DOHH2 (cell line): ENCODE measurements at regions not wholly inside any gene's neighbourhood (a gene's known extent, or its start where the extent isn't known, plus 50 kb on each side); places are given as distances from the start of the nearest gene placed in this dataset.

ENCODE experiments used
- H3F3A ChIP-seq: fragments of 200-600 bp; sonication (generic), shearing (Covaris generic); 2 replicates; pipeline ENCODE4 v1.6.0; 2016; ENCODE audit warnings: antibody characterized with exemption, mild to moderate bottlenecking; ENCODE audit not compliant: control insufficient read depth, insufficient read depth
- H3K27ac ChIP-seq: fragments of 200-600 bp; sonication (generic); 2 replicates; pipeline ENCODE4 v1.5.1; 2014; ENCODE audit warnings: low read depth, mild to moderate bottlenecking, low read length, moderate library complexity
- H3K27me3 ChIP-seq: fragments of 200-600 bp; sonication (generic); 2 replicates; pipeline ENCODE4 v1.6.1; 2014; ENCODE audit warnings: mild to moderate bottlenecking, low read length, mixed read lengths; ENCODE audit not compliant: control insufficient read depth
- H3K36me3 ChIP-seq: fragments of 200-600 bp; sonication (generic); 2 replicates; pipeline ENCODE4 v1.6.1; 2014; ENCODE audit warnings: mild to moderate bottlenecking, low read length, moderate library complexity, mixed read lengths; ENCODE audit not compliant: control insufficient read depth
- H3K4me1 ChIP-seq: fragments of 200-600 bp; sonication (generic); 2 replicates; pipeline ENCODE4 v1.6.1; 2014; ENCODE audit warnings: mild to moderate bottlenecking, low read length, mixed read lengths; ENCODE audit not compliant: control insufficient read depth
- H3K4me2 ChIP-seq: fragments of 200-600 bp; sonication (generic); 2 replicates; pipeline ENCODE4 v1.6.0; 2014; ENCODE audit warnings: mild to moderate bottlenecking, low read length, moderate library complexity
- H3K4me3 ChIP-seq: fragments of 200-600 bp; sonication (generic); 2 replicates; pipeline ENCODE4 v1.5.1; 2014; ENCODE audit warnings: mild to moderate bottlenecking, low read length, mixed read lengths
- H3K79me2 ChIP-seq: fragments of 200-600 bp; sonication (generic); 2 replicates; pipeline ENCODE4 v1.6.1; 2014; ENCODE audit warnings: mild to moderate bottlenecking, low read length, mixed read lengths; ENCODE audit not compliant: control insufficient read depth
- H3K9me2 ChIP-seq: fragments of 200-600 bp; sonication (generic); replicated peaks from 2 replicates; pipeline ENCODE4 v1.6.1; 2014; ENCODE audit warnings: mild to moderate bottlenecking, low read length, mixed read lengths; ENCODE audit not compliant: control insufficient read depth
- H3K9me3 ChIP-seq: fragments of 200-600 bp; sonication (generic); 2 replicates; pipeline ENCODE4 v1.6.1; 2014; ENCODE audit warnings: antibody characterized with exemption, low read length, mixed read lengths; ENCODE audit not compliant: control insufficient read depth, insufficient read depth
- H4K20me1 ChIP-seq: fragments of 200-600 bp; sonication (generic); 2 replicates; pipeline ENCODE4 v1.6.0; 2014; ENCODE audit warnings: low read depth, mild to moderate bottlenecking, antibody characterized with exemption, low read length, moderate library complexity; ENCODE audit not compliant: control insufficient read depth, insufficient read depth
- CTCF ChIP-seq: fragments of 200-600 bp; sonication (generic); IDR thresholded peaks from one replicate; pipeline ENCODE4 v1.5.1; 2014; ENCODE audit warnings: antibody characterized with exemption, mild to moderate bottlenecking, low read depth, low read length; ENCODE audit not compliant: poor library complexity, severe bottlenecking
- EZH2phosphoT487 ChIP-seq: fragments of 200-600 bp; sonication (generic); IDR thresholded peaks from 2 replicates; pipeline ENCODE4 v1.6.1; 2017; ENCODE audit warnings: borderline replicate concordance, mild to moderate bottlenecking, antibody characterized with exemption, low read length, moderate library complexity, mixed read lengths

- Histone ChIP-seq H3F3A (no peaks in the 10 kb centered on the region), H3K27me3 (peaks cover 3% of the 10 kb centered on the region; the same call in 1 of the 2 replicates), H3K4me2 (no peak overlapping the region), H3K9me2 (no peaks in the 10 kb centered on the region), H3K9me3 (no peaks in the 10 kb centered on the region), H3K79me2 (no peaks in the 10 kb centered on the region), H4K20me1 (no peaks in the 10 kb centered on the region), H3K4me3 (no peak overlapping the region), H3K4me1 (no peaks in the 10 kb centered on the region), H3K27ac (no peak overlapping the region), H3K36me3 (no peaks in the 10 kb centered on the region)
- no peak for TF ChIP-seq CTCF
- TF ChIP-seq EZH2phosphoT487, result no peak
These were observed 52.6 kb upstream of the ATP10B start for GRCh38 chr5:160904591-160904990.

- no peaks in the 10 kb centered on the region for H3K4me1 ChIP-seq
- H3K79me2 ChIP-seq, result no peaks in the 10 kb centered on the region
- no peaks in the 10 kb centered on the region for H4K20me1 ChIP-seq
- H3K36me3 ChIP-seq, result no peaks in the 10 kb centered on the region
- TF ChIP-seq EZH2phosphoT487 (no peak), CTCF (no peak)
- H3K9me3 ChIP-seq, result no peaks in the 10 kb centered on the region
- no peaks in the 10 kb centered on the region for H3F3A ChIP-seq
- H3K27ac ChIP-seq, result no peak overlapping the region
- H3K4me3 ChIP-seq, result no peak overlapping the region
- no peaks in the 10 kb centered on the region for H3K9me2 ChIP-seq
- no peak overlapping the region for H3K4me2 ChIP-seq
- H3K27me3 ChIP-seq, result peaks cover 3% of the 10 kb centered on the region; the same call in 1 of the 2 replicates
These were observed 51.5 kb upstream of the ATP10B start for GRCh38 chr5:160903551-160903950.

- Histone ChIP-seq H3K79me2 (no peaks in the 10 kb centered on the region), H3K4me3 (no peak overlapping the region), H3K4me2 (no peak overlapping the region), H3K4me1 (no peaks in the 10 kb centered on the region), H3K36me3 (no peaks in the 10 kb centered on the region), H3K9me3 (no peaks in the 10 kb centered on the region), H3F3A (no peaks in the 10 kb centered on the region), H4K20me1 (no peaks in the 10 kb centered on the region), H3K9me2 (no peaks in the 10 kb centered on the region), H3K27ac (no peak overlapping the region), H3K27me3 (peaks cover 3% of the 10 kb centered on the region; the same call in 1 of the 2 replicates)
- TF ChIP-seq EZH2phosphoT487 (no peak), CTCF (no peak)
These were observed 51.1 kb upstream of the ATP10B start for GRCh38 chr5:160903076-160903475.
